Hepatocyte (in vitro differentiated cells): ENCODE measurements at regions not wholly inside any gene's neighbourhood (a gene's known extent, or its start where the extent isn't known, plus 50 kb on each side); places are given as distances from the start of the nearest gene placed in this dataset.
"Not testable (repeated sequence)": the region's sequence is repeated elsewhere in the genome, so short reads cannot be mapped to it uniquely, and the experiment has no call there.

ENCODE experiments used
- DNase-seq: peaks from one replicate; pipeline ENCODE4 v3.0.0-alpha.2; 2016; ENCODE audit warnings: low spot score
- H2AFZ ChIP-seq: fragments of 200-600 bp; sonication (generic); 2 replicates; pipeline ENCODE4 v1.6.0; 2016; ENCODE audit warnings: antibody characterized with exemption, mild to moderate bottlenecking
- H3K27ac ChIP-seq: fragments of 200-600 bp; sonication (generic); 2 replicates; pipeline ENCODE4 v1.5.1; 2016; ENCODE audit warnings: mild to moderate bottlenecking
- H3K27me3 ChIP-seq: fragments of 200-600 bp; sonication (generic); 2 replicates; pipeline ENCODE4 v1.6.1; 2016
- H3K36me3 ChIP-seq: fragments of 200-600 bp; sonication (generic); replicated peaks from 2 replicates; pipeline ENCODE4 v1.5.1; 2016; ENCODE audit warnings: low read depth; ENCODE audit not compliant: insufficient read depth
- H3K4me1 ChIP-seq: fragments of 200-600 bp; sonication (generic); 2 replicates; pipeline ENCODE4 v1.5.1; 2016; ENCODE audit warnings: mild to moderate bottlenecking, moderate library complexity; ENCODE audit not compliant: insufficient read depth
- H3K4me2 ChIP-seq: fragments of 200-600 bp; sonication (generic); 2 replicates; pipeline ENCODE4 v1.6.0; 2016
- H3K4me3 ChIP-seq: fragments of 200-600 bp; sonication (generic); 2 replicates; pipeline ENCODE4 v1.5.1; 2016; ENCODE audit warnings: mild to moderate bottlenecking
- H3K79me2 ChIP-seq: fragments of 200-600 bp; sonication (generic); 2 replicates; pipeline ENCODE4 v1.6.0; 2017; ENCODE audit warnings: mild to moderate bottlenecking
- H3K9me2 ChIP-seq: fragments of 200-600 bp; sonication (generic); replicated peaks from 2 replicates; pipeline ENCODE4 v1.6.0; 2017; ENCODE audit warnings: mild to moderate bottlenecking; ENCODE audit not compliant: insufficient read depth
- H3K9me3 ChIP-seq: fragments of 200-600 bp; sonication (generic); 2 replicates; pipeline ENCODE4 v1.5.1; 2016; ENCODE audit warnings: low read depth, mild to moderate bottlenecking
- H4K20me1 ChIP-seq: fragments of 200-600 bp; sonication (generic); 2 replicates; pipeline ENCODE4 v1.6.0; 2016; ENCODE audit warnings: mild to moderate bottlenecking; ENCODE audit not compliant: insufficient read depth, poor library complexity, severe bottlenecking
- CTCF ChIP-seq: fragments of 200-600 bp; sonication (generic); IDR thresholded peaks from 2 replicates; pipeline ENCODE4 v1.5.1; 2016; ENCODE audit warnings: antibody characterized with exemption, mild to moderate bottlenecking; ENCODE audit not compliant: poor library complexity
- EZH2 ChIP-seq: fragments of 200-600 bp; sonication (generic); IDR thresholded peaks from 2 replicates; pipeline ENCODE4 v1.6.1; 2016; ENCODE audit warnings: antibody characterized with exemption, mild to moderate bottlenecking, borderline replicate concordance
- EZH2phosphoT487 ChIP-seq: fragments of 200-600 bp; sonication (generic); IDR thresholded peaks from one replicate; pipeline ENCODE4 v1.6.1; 2018; ENCODE audit warnings: antibody characterized with exemption, mild to moderate bottlenecking, low read depth, moderate library complexity; ENCODE audit not compliant: unreplicated experiment, severe bottlenecking
- WGBS: methylation state at CpG from one replicate; pipeline ENCODE4 v1.1.6; 2016; ENCODE audit warnings: low lambda C conversion rate; ENCODE audit errors: missing lambda C conversion rate; 5-methylcytosine and 5-hydroxymethylcytosine counted together

GRCh38 chr2:146386096-146386495 is 1458.7 kb upstream of the ACVR2A start:
- H3K4me1 ChIP-seq: no peaks in the 10 kb centered on the region
- no peaks in the 10 kb centered on the region for H3K27me3 ChIP-seq
- H3K4me2 ChIP-seq: no peak overlapping the region
- TF ChIP-seq EZH2: no peak
- no peak for TF ChIP-seq EZH2phosphoT487
- TF ChIP-seq CTCF: no peak
- no peak overlapping the region for H2AFZ ChIP-seq
- H4K20me1 ChIP-seq: no peaks in the 10 kb centered on the region
- no peaks in the 10 kb centered on the region for H3K9me3 ChIP-seq
- H3K9me2 ChIP-seq: no peaks in the 10 kb centered on the region
- H3K27ac ChIP-seq: no peak overlapping the region
- WGBS: 94% methylated on average over 1 of the region's 1 CpG
- no peaks in the 10 kb centered on the region for H3K79me2 ChIP-seq
- no peak overlapping the region for H3K4me3 ChIP-seq
- DNase-seq: no peak
- H3K36me3 ChIP-seq: no peaks in the 10 kb centered on the region

GRCh38 chr2:146385031-146385430 is 1459.8 kb upstream of the ACVR2A start:
- no peak overlapping the region for H3K4me2 ChIP-seq
- H2AFZ ChIP-seq: no peak overlapping the region
- TF ChIP-seq EZH2 (no peak), CTCF (no peak), EZH2phosphoT487 (no peak)

GRCh38 chr2:146376511-146377064 is 1468.2 kb upstream of the ACVR2A start:
- no peaks in the 10 kb centered on the region for H3K36me3 ChIP-seq
- 65% methylated on average over 4 of the region's 4 CpGs for WGBS
- no peak overlapping the region for H3K27ac ChIP-seq
- no peak overlapping the region for H2AFZ ChIP-seq
- H4K20me1 ChIP-seq: no peaks in the 10 kb centered on the region
- TF ChIP-seq CTCF: no peak
- no peak for DNase-seq
- no peaks in the 10 kb centered on the region for H3K9me3 ChIP-seq
- H3K9me2 ChIP-seq: no peaks in the 10 kb centered on the region
- H3K27me3 ChIP-seq: no peaks in the 10 kb centered on the region
- no peak overlapping the region for H3K4me3 ChIP-seq
- H3K79me2 ChIP-seq: no peaks in the 10 kb centered on the region
- no peak overlapping the region for H3K4me2 ChIP-seq
- no peaks in the 10 kb centered on the region for H3K4me1 ChIP-seq

More at GRCh38 chr2:146385031-146385430, 1459.8 kb upstream of the ACVR2A start:
- H3K9me2 ChIP-seq: no peaks in the 10 kb centered on the region
- WGBS: 94% methylated on average over 5 of the region's 5 CpGs
- no peaks in the 10 kb centered on the region for H4K20me1 ChIP-seq
- no peaks in the 10 kb centered on the region for H3K27me3 ChIP-seq
- H3K4me1 ChIP-seq: no peaks in the 10 kb centered on the region
- H3K79me2 ChIP-seq: no peaks in the 10 kb centered on the region
- no peak overlapping the region for H3K4me3 ChIP-seq
- no peaks in the 10 kb centered on the region for H3K36me3 ChIP-seq
- H3K9me3 ChIP-seq: no peaks in the 10 kb centered on the region
- no peak for DNase-seq
- no peak overlapping the region for H3K27ac ChIP-seq

GRCh38 chr2:146374505-146374904 is 1470.3 kb upstream of the ACVR2A start:
- 87% methylated on average over 1 of the region's 1 CpG for WGBS
- no peak overlapping the region for H3K27ac ChIP-seq
- no peaks in the 10 kb centered on the region for H3K9me3 ChIP-seq
- no peak overlapping the region for H2AFZ ChIP-seq
- H3K9me2 ChIP-seq: no peaks in the 10 kb centered on the region
- H3K4me3 ChIP-seq: no peak overlapping the region
- no peaks in the 10 kb centered on the region for H3K4me1 ChIP-seq
- no peaks in the 10 kb centered on the region for H3K27me3 ChIP-seq
- TF ChIP-seq EZH2: no peak
- no peaks in the 10 kb centered on the region for H3K36me3 ChIP-seq
- no peak overlapping the region for H3K4me2 ChIP-seq
- H4K20me1 ChIP-seq: no peaks in the 10 kb centered on the region
- no peaks in the 10 kb centered on the region for H3K79me2 ChIP-seq
- DNase-seq: no peak

- not testable (repeated sequence) for H3K4me2 ChIP-seq, DNase-seq, H3K27me3 ChIP-seq, H3K9me3 ChIP-seq, H3K4me1 ChIP-seq, H3K36me3 ChIP-seq, H3K79me2 ChIP-seq, H3K27ac ChIP-seq, H3K4me3 ChIP-seq, H2AFZ ChIP-seq, H3K9me2 ChIP-seq, H4K20me1 ChIP-seq
- 95% methylated on average over 1 of the region's 1 CpG for WGBS
These were observed 1473.5 kb upstream of the ACVR2A start for GRCh38 chr2:146371364-146371763.
